Upper lobe of left lung (tissue), 6 donors: ENCODE measurements at regions not wholly inside any gene's neighbourhood (a gene's known extent, or its start where the extent isn't known, plus 50 kb on each side); places are given as distances from the start of the nearest gene placed in this dataset.
"Not testable (repeated sequence)": the region's sequence is repeated elsewhere in the genome, so short reads cannot be mapped to it uniquely, and the experiment has no call there.

Experiments
- ATAC-seq, 2 donors: fragments of 200-7000 bp; cut with Tn5 transposase; one replicate each; pipeline ENCODE4 v1.9.1; 2022; ENCODE audit warnings: mild to moderate bottlenecking in 2 of 2, moderate library complexity in 2 of 2; ENCODE audit not compliant: low FRiP score in 2 of 2
- DNase-seq, 2 donors: peaks; one replicate each; pipeline ENCODE4 v3.0.0-alpha.2; 2019 to 2020
- H3K27ac ChIP-seq, 4 donors: fragments of 200-600 bp; sonication (generic); one replicate each; pipeline ENCODE4 v1.5.1; 2016 to 2019
- H3K27me3 ChIP-seq, 4 donors: fragments of 200-600 bp; sonication (generic); one replicate each; pipeline ENCODE4 v1.5.1; 2017 to 2019
- H3K36me3 ChIP-seq, 4 donors: fragments of 200-600 bp; sonication (generic); one replicate each; pipeline ENCODE4 v1.5.1; 2016 to 2019
- H3K4me1 ChIP-seq, 4 donors: fragments of 200-600 bp; sonication (generic); one replicate each; pipeline ENCODE4 v1.5.1; 2018 to 2019
- H3K4me3 ChIP-seq, 4 donors: fragments of 200-600 bp; sonication (generic); one replicate each; pipeline ENCODE4 v1.5.1; 2017 to 2019; ENCODE audit warnings: mild to moderate bottlenecking in 2 of 4, moderate library complexity in 1 of 4
- H3K9me3 ChIP-seq, 4 donors: fragments of 200-600 bp; sonication (generic); one replicate each; pipeline ENCODE4 v1.5.1; 2018 to 2019
- CTCF ChIP-seq, 6 experiments: fragments of 450-650 bp in 4 of 6; fragments of 200-600 bp in 2 of 6; sonication (generic) in 2 of 6; IDR thresholded peaks; one replicate each; pipeline ENCODE4 v1.5.1; 2016 to 2019; ENCODE audit warnings: antibody characterized with exemption in 6 of 6
- EP300 ChIP-seq, 4 donors: sonication (generic); formaldehyde crosslinking; IDR thresholded peaks; one replicate each; pipeline ENCODE4 v1.5.1; 2017; ENCODE audit warnings: antibody characterized with exemption in 4 of 4, control low read depth in 2 of 4
- POLR2A ChIP-seq, 4 donors: fragments of 450-650 bp; IDR thresholded peaks; one replicate each; pipeline ENCODE4 v1.5.1; 2016 to 2017; ENCODE audit warnings: antibody characterized with exemption in 4 of 4, mild to moderate bottlenecking in 2 of 4
- POLR2AphosphoS5 ChIP-seq, 2 donors: sonication (generic); formaldehyde crosslinking; IDR thresholded peaks; one replicate each; pipeline ENCODE4 v1.5.1; 2017; ENCODE audit warnings: antibody characterized with exemption in 2 of 2
- WGBS, 2 donors: methylation state at CpG; one replicate each; pipeline ENCODE4 v1.1.5; 2017 to 2018; 5-methylcytosine and 5-hydroxymethylcytosine counted together
- donor health status: DM: no; HTN: no; CAD: no; lungs with moderate emphysema.
- donor health status: DM: no; HTN: yes; CAD: no; lungs with severe emphysema.

DNA sequence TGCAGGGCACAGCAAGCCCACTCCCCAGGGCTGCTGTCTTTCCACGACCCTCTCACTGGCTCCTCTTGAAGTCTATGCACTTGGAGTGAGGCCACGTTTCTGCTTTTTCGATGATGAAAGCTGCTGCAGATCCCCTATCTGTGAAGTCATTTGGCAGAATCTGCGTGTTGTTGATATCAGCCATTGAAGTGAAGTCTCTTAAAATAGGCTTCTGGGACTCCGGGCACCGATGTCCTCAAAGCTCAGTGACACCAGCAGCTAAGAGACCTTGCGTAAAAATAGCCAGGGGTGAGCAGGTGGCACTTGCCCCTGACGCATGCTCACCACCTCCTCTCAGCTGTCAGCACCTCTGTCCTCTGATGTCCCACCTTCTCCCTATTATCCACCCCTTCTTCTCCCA lies 89.4 kb upstream of the FHL2 start:
- no peaks in the 10 kb centered on the region for H3K27me3 ChIP-seq
- peaks cover 0 to 10% (median 6%) of the 10 kb centered on the region in 4 donors for H3K9me3 ChIP-seq
- 80 to 85% methylated on average over 7 to 8 of the region's 8 CpGs for WGBS, 2 donors
- H3K4me3 ChIP-seq = no peak overlapping the region
- no peaks in the 10 kb centered on the region for H3K4me1 ChIP-seq
- DNase-seq = no peak
- no peak for ATAC-seq
- H3K36me3 ChIP-seq = no peaks in the 10 kb centered on the region
- TF ChIP-seq POLR2A (IDR thresholded peaks at IDR 0.05) = no peak
- no peak for TF ChIP-seq POLR2AphosphoS5 (IDR thresholded peaks at IDR 0.05)
- TF ChIP-seq EP300 (IDR thresholded peaks at IDR 0.05) = no peak
- TF ChIP-seq CTCF (IDR thresholded peaks at IDR 0.05) = no peak
- no peak overlapping the region for H3K27ac ChIP-seq

- DNase-seq (peak in 1 of 2 donors; percentile 56), ATAC-seq (peak in 1 of 2 donors; percentile 61)
- Histone ChIP-seq H3K4me1 (no peaks in the 10 kb centered on the region), H3K4me3 (no peak overlapping the region), H3K27me3 (no peaks in the 10 kb centered on the region), H3K9me3 (peaks cover 0 to 4% (median under 1%) of the 10 kb centered on the region in 4 donors), H3K27ac (no peak overlapping the region), H3K36me3 (no peaks in the 10 kb centered on the region)
- no peak for TF ChIP-seq POLR2A (IDR thresholded peaks at IDR 0.05)
- no peak for TF ChIP-seq POLR2AphosphoS5 (IDR thresholded peaks at IDR 0.05)
- no peak for TF ChIP-seq EP300 (IDR thresholded peaks at IDR 0.05)
- TF ChIP-seq CTCF (IDR thresholded peaks at IDR 0.05) = no peak
- WGBS, 2 donors = 79 to 86% methylated on average over 15 to 20 of the region's 21 CpGs
Observed at GRCh38 chr2:105487142-105488069, 88.6 kb upstream of the FHL2 start.

DNA sequence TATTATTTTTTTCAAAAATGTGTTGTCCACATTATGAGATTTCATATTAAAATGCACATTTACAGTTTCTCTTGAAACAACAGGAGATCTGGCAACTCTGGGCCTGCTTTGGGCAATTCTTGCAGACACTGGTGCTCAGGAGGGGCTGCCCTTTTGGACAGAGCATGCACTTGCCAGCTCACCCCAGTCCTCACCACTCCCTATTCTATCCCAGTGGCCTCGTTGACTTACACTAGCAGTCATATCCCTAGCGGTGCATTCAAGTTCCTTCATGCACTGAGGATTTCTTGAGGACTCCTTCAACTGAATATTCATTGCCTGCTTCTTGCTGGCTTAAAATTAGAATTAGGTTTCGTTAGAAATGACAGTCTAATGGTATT lies 87.9 kb upstream of the FHL2 start:
- H3K4me1 ChIP-seq = no peaks in the 10 kb centered on the region
- H3K36me3 ChIP-seq = no peaks in the 10 kb centered on the region
- no peaks in the 10 kb centered on the region for H3K9me3 ChIP-seq
- DNase-seq = no peak
- TF ChIP-seq EP300 (IDR thresholded peaks at IDR 0.05) (no peak), CTCF (IDR thresholded peaks at IDR 0.05) (no peak), POLR2A (IDR thresholded peaks at IDR 0.05) (no peak), POLR2AphosphoS5 (IDR thresholded peaks at IDR 0.05) (no peak)
- WGBS, 2 donors = 75 to 84% methylated on average over 3 of the region's 3 CpGs
- H3K27me3 ChIP-seq = no peaks in the 10 kb centered on the region
- H3K27ac ChIP-seq = no peak overlapping the region
- peak in 1 of 2 donors; percentile 18 for ATAC-seq
- no peak overlapping the region for H3K4me3 ChIP-seq

GRCh38 chr2:105478670-105479069 lies 79.8 kb upstream of the FHL2 start:
- Histone ChIP-seq H3K4me3 (no peak overlapping the region), H3K27me3 (no peaks in the 10 kb centered on the region), H3K36me3 (no peaks in the 10 kb centered on the region), H3K4me1 (no peaks in the 10 kb centered on the region), H3K27ac (no peak overlapping the region), H3K9me3 (no peaks in the 10 kb centered on the region)
- DNase-seq (no peak), ATAC-seq (no peak)
- TF ChIP-seq POLR2AphosphoS5 (IDR thresholded peaks at IDR 0.05) = no peak
- no peak for TF ChIP-seq CTCF (IDR thresholded peaks at IDR 0.05)
- no peak for TF ChIP-seq POLR2A (IDR thresholded peaks at IDR 0.05)
- WGBS, 2 donors = 81 to 88% methylated on average over 2 of the region's 2 CpGs

DNA sequence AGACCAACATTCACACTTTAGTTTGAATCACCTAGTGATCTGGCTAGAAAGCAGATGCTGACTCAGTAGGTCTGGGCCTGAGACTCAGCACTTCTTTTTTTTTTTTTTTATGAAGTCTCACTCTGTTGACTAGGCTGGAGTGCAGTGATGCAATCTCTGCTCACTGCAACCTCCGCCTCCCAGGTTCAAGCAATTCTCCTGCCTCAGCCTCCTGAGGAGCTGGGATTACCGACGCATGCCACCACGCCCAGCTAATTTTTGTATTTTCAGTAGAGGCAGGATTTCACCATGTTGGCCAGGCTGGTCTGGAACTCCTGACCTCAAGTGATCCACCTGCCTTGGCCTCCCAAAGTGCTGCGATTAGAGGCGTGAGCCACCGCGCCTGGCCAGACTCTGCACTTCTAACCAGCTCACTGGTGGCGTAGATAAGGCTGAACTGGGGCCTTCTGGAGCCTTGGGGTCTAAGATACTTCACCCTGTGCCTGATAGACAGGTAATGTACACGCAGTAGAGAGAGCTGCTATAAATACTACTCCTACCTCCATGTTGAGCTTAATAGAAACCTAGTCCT lies 78.3 kb upstream of the FHL2 start:
- ATAC-seq, H3K36me3 ChIP-seq, H3K4me1 ChIP-seq, H3K27ac ChIP-seq, H3K27me3 ChIP-seq, H3K4me3 ChIP-seq, H3K9me3 ChIP-seq: not testable (repeated sequence)
- peak in 1 of 2 donors; percentile 21 for DNase-seq
- 93 to 94% methylated on average over 8 to 10 of the region's 10 CpGs for WGBS, 2 donors
